ENCODE measurements at regions not wholly inside any gene's neighbourhood (a gene's known extent, or its start where the extent isn't known, plus 50 kb on each side); places are given as distances from the start of the nearest gene placed in this dataset.

- TF ChIP-seq CTCF (conservative IDR thresholded peaks at IDR 0.05; ENCODE audit: low read depth, low read length) (no peak), USF2 (IDR thresholded peaks at IDR 0.05; ENCODE audit: low read depth, low read length) (no peak), CHD1 (IDR thresholded peaks at IDR 0.05; ENCODE audit: low read depth, low read length) (no peak), MAZ (IDR thresholded peaks at IDR 0.05; ENCODE audit: borderline replicate concordance, low read depth, low read length) (no peak), POLR2A (IDR thresholded peaks at IDR 0.05; ENCODE audit: low read depth, low read length) (no peak), RAD21 (IDR thresholded peaks at IDR 0.05; ENCODE audit: low read length) (no peak), SMC3 (IDR thresholded peaks at IDR 0.05; ENCODE audit: low read depth, low read length) (no peak)
Measured at GRCh38 chr9:113665064-113665463, 201.5 kb downstream of the RGS3 start.

Data from IMR-90 (cell line).